GM12874 (cell line): ENCODE measurements at regions not wholly inside any gene's neighbourhood (a gene's known extent, or its start where the extent isn't known, plus 50 kb on each side); places are given as distances from the start of the nearest gene placed in this dataset.

Experiments
- CTCF ChIP-seq: IDR thresholded peaks from 2 replicates; pipeline ENCODE4 v1.5.1; 2011; ENCODE audit warnings: low read depth, mild to moderate bottlenecking, control low read depth, low read length, moderate library complexity; ENCODE audit not compliant: insufficient read depth

DNA sequence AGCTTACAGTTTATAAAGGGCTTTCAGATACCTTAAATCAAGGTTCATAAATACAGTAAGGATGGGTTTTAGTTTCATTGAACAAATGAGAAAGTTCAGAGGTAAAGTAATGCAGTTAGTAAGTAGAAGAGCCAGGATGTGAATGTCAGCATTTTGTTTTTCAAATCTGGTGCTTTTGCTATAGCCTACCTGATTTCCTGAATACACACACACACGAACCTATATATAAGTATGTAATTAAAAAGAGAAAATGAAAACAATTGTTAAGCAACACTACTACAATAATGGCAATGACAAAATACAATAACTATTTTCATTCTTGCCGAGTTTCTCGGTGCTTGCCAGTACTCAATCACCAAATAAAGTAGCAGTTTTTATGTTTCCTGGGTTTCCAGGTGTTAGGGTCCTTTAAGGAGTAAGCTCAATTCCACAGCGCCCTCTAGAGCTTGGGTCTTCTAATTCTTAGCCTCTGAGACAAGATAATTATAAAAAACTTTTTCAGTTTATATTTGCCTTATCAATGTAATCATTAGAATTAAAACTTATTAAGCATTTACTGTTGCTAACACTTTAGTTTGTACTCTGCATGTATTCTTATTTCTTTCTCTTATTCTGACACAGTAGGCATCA lies 512.9 kb upstream of the ACVR2A start:
- TF ChIP-seq CTCF = peak; percentile 33; the same call in 1 of the 2 replicates

DNA sequence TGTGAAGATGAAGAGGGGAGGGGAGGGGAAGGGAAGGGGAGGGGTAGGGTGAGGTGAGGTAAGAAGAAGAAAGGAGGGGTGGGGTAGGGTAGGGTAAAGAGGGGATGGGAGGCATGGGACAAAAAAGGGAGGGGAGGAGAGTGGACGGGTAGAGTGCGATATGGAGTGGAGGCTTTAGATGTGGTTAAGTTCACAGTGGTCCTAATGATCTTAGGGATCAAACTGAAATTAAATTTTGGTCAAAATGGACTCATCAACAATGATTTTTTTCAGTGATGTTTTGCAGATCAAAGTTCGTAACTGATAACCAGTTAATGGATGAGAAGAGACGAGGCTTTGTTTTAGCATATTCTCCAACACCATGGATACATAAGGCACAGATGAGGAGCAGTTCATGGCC lies 513.9 kb upstream of the ACVR2A start:
- no peak for TF ChIP-seq CTCF

DNA sequence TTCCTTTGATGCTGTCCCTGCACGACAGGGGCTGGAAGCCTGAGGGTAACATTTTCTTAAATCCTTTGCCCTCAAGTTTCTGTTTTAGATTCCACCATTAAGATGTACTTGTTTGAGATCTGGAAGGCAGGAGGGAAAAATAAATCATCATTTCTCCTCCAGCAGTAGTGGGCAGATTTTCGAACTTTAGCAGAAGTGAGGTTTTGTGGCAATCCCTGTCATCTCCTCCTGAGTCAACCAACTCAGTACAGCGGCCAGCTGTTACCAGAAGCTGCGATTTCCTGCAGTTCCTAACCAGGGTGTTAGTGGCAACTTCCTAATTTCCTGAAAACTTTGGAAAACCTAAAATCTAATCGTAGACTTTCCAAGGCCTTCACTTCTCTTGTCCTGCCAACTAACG lies 517.2 kb upstream of the ACVR2A start:
- no peak for TF ChIP-seq CTCF

GRCh38 chr2:147325990-147326389 lies 518.8 kb upstream of the ACVR2A start:
- TF ChIP-seq CTCF = no peak

GRCh38 chr2:147320146-147320545 lies 524.7 kb upstream of the ACVR2A start:
- no peak for TF ChIP-seq CTCF

DNA sequence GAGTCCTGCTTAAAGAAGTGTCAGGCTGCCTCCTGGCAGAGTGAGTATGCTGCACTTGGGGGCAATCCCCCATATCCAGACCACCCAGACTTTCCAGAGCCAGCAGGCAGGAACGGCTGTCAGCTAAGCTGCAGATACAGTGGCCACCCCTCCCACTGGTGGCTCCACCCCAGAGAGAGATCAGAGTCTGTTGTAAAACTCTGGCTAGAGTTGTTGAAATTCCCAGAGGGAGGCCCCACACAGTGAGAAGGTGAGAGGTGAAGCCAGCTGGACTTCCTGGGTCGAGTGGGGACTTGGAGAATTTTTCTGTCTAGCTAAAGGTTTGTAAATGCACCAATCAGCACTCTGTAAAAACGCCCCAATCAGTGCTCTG lies 533.8 kb upstream of the ACVR2A start:
- TF ChIP-seq CTCF = no peak

GRCh38 chr2:147310335-147311057 lies 534.3 kb upstream of the ACVR2A start:
- no peak for TF ChIP-seq CTCF
